GM19025 (cell line): ENCODE measurements at regions not wholly inside any gene's neighbourhood (a gene's known extent, or its start where the extent isn't known, plus 50 kb on each side); places are given as distances from the start of the nearest gene placed in this dataset.
A peak's percentile ranks its signal among the peaks of the same experiment; 100 is the strongest.

Experiments used
- ATAC-seq: cut with Tn5 transposase; IDR thresholded peaks from one replicate; pipeline ENCODE4 v1.9.1; 2021; ENCODE audit warnings: mild to moderate bottlenecking, low read depth, moderate library complexity; ENCODE audit not compliant: unreplicated experiment

DNA sequence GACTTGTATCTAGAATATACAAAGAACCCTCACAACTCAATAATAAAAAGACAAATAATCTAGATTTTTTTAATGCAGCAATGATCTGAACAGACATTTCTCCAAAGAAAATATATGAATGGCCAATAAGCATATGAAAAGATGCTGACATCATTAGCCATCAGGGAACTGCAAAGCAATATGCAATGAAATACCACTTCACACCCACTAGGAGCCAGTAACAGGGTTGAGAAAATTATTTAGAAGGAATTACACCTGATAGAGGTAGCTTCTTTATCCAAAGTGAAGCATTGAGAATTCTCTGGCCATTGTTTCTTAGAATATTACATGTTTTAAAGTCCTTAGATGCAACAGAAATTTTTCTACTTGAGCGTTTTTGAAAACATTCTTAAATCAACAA, 316.9 kb downstream of the KCNN2 start:
- no peak for ATAC-seq

DNA sequence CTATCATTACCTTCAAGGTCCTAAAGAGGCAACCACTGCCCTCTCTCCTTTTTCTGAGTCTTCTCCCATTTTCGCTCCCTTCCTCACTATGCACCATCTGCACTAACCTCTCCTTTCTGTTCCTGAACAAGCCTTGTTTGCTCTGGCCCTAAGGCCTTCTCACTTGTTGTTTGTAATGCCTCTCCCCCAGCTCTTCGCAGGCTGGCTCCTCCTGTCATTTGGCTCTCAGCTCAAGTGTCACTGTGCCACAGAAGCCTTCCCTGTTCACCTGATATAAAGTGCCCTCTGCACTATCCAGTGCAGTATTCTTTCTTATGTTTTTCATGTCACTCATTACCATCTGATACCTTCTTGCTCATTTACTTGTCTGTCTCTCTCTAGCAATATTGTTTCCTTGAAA, 303.7 kb downstream of the KCNN2 start:
- ATAC-seq, result no peak

DNA sequence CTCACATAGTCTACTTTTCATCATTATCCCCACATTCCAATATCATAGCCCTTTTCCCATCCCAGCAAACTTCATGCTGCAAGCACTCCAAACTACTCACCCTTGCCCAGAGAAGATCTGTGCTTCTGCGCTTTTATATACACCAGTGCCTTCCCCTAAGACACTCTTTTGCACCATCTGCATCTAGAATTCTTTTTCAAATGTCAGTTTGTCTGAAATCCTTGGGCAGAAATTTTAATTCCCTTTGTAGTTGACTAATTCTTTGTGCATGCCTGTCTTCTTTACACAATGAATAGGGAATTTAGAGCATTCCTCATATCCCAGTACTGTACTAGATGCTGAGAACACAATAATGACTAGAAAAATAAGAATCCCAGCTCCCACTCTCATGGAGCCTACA, 298.9 kb downstream of the KCNN2 start:
- no peak for ATAC-seq

DNA sequence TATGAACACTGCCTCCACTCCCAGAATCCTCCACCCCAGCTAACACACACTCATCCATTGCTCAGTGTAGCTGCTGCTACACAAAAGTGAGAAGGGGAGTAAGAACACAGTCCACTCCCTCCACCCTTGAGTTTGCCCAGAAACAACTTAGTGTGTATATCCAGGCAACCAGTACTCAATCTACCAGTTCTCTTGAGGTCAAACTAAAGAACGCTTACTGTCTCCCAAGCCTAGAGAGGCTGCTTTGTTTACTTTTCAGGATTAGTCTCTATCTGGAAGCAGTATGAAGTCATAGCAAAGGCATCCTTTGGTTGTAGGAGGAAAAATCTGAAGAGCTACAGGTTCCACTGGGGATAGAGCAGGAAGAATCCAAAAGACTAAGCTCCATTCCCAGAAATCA, 296.3 kb downstream of the KCNN2 start:
- no peak for ATAC-seq

DNA sequence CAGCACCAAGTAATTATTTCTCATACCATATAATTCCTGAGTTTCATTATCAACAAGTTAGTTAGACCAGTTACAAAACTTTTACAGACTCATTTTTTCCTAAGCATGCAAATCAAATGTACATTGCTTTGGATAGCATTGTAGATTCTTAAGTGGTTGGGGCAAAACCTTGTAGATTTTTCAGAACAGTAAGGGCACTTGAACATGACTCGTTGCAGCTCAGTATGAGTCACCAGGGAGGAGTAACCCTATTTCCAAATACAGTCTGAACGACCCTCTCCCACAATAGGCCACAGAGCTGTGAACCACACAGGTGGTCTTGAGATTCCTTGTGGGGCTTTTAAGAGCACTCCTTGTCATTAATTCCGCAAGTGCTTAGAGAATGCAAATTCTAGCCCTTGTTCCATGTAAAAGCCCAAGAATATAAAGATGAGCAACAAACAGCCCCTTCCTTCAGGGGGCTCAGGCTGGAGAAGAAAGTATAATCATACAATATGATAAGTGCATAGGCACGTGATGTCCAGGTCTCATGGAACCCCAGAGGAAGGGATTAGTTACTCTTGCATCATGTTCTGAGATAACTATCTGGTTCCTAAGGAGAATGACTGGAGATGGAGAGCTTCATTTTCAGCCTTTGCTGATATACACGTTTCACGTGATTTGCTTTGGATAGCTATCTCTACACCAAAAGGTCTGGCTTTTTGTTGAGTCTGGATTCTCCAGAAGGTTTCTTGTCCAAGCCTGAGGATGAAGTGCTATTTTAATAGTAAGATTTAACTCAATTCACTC, 295.7 kb downstream of the KCNN2 start:
- ATAC-seq, result no peak

DNA sequence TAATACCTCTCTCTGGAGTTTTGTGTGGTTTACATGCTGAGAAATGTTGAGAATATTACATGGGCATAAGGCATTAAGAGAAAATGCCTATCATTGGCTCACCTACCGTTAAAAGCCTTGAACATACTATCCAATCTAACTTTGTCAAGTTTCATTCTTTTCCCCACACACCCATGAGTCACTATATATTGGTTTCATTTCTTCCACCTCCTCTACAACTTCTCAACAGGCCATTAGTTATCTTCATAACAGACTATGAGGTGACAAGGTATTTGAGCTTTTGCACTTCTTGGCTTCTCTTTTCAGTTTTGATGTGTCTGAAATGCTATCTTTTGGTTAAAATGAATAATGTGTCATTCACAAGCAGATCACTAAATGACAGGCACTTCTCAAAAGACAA, 288.0 kb downstream of the KCNN2 start:
- no peak for ATAC-seq

GRCh38 chr5:114648940-114649339, 287.1 kb downstream of the KCNN2 start:
- peak; percentile 45 for ATAC-seq

GRCh38 chr5:114644576-114644975, 282.7 kb downstream of the KCNN2 start:
- no peak for ATAC-seq

- ATAC-seq, result no peak
Measured at GRCh38 chr5:114636271-114636670, 274.4 kb downstream of the KCNN2 start.

DNA sequence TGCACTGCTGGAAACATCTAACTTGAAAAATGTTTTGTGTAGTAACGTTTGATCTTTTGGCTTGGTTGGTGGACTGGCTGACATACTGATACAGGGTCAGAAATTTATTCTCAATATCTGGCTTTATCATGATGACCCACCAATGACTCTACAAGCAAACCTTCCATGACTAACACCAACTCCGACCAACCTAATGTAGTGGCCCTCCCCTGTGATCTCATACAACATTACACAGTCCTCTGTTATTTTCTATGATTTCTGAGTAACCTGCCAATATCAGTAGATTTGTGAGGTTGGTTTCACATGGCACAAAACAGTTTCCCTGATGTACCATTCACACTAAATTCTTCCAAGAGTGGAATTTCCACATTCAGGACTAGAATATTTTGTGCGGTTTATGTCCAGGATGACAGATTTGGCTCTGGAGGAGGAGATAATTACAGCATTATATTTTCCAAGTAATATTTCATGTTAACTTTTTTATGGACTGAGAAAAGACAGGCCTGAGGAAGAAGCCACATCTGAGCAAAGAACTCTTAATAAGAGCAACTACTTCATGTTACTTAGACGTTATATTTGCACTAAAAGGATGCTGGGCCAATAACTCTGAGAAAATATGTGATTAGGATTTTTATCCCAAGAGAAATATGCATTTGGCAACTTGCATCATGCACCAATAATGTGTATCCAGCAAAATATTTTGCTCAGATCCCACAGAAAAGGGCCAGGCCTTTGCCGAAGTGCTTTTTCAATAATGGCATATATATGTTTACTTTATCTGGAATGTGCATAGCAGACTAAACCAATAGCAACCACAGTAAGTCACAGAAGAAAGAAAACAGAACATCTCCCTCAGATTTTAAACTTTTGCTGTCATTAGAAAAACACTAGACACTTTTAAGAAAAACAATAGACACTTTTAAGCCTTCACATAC, 273.4 kb downstream of the KCNN2 start:
- ATAC-seq, result no peak

DNA sequence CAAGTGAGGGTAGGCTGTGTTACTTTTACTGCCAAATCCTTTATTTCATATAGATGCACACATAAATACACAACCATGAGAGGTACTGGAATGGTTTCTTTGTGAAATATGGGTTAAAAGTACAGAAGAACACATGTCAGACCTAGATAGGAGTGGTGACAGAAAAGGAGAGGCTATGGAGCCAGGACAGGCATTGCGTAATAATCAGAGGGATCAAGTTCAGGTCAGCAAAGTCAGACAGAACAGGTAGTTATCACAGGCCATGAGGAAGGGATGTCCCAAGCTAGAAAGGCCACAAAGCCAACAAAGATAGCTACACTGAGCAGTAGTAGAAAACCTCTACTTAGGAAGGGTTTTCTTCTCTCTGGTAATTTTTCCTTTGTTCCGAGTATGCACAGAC, 272.6 kb downstream of the KCNN2 start:
- ATAC-seq, result no peak

GRCh38 chr5:114612406-114612805, 250.5 kb downstream of the KCNN2 start:
- no peak for ATAC-seq

DNA sequence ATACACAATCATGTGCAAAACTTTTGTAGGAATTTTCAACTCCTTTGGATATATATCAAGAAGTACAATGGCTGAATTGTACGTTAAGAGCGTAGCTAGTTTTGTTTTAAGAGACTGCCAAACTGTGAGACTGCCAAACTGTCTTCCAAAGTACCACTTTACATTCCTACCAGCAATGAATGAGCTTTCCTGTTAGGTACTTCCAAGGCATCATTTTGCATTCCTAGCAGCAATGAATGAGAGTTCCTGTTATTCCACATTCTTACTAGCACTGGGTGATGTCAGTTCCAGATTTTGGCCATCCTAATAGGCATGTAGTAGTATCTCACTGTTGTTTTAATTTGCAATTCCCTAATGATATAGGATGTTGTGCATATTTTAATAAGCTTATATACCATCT, 219.3 kb downstream of the KCNN2 start:
- ATAC-seq, result no peak

DNA sequence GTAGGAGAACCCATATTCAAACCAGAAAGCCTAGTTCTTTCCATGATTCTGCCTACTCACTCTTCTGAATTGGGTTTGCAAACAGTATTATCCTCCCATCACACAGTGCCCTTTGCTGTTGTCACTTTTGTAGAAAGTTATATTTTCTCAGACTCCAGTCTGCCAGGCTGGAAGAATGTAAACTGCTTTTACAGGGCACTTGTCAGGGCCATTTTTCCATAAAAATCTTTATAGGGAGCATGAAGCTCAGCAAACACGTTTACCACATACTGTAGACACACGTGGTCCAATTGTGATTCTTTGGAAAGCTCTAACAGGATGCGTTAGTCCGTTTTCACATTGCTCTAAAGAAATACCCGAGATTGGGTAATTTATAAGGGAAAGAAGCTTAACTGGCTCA, 204.0 kb downstream of the KCNN2 start:
- ATAC-seq, result no peak

GRCh38 chr5:114565139-114565538, 203.3 kb downstream of the KCNN2 start:
- no peak for ATAC-seq

DNA sequence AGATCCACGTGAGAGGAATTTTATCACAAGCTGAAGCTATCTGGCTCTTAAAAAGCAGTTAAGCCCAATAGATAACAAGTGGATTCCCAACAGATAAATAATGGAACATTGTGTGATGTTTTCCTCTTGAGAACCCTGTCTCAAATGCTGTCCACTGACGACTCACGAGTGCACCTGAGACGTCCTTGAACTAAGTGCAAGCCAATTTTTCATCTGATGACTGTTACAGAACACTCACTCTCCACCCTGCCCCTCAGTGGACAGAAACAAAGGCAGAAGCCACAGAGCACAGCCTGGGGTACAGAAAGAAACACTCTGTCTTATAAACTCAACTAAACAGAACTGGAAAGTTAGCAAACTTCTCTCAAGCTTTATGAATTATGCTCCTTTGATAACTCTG, 199.5 kb downstream of the KCNN2 start:
- no peak for ATAC-seq
